H9 (cell line): ENCODE measurements at regions not wholly inside any gene's neighbourhood (a gene's known extent, or its start where the extent isn't known, plus 50 kb on each side); places are given as distances from the start of the nearest gene placed in this dataset.

ENCODE experiments used
- DNase-seq: peaks from one replicate; pipeline ENCODE4 v3.0.0-alpha.2; 2017
- H2AFZ ChIP-seq: one replicate; pipeline ENCODE4 v1.6.1; 2013; ENCODE audit warnings: mild to moderate bottlenecking, low read length, control low read depth, moderate library complexity
- H2AK5ac ChIP-seq: 2 replicates; pipeline ENCODE4 v1.6.1; 2013; ENCODE audit warnings: low read length, control low read depth, mixed read lengths; ENCODE audit not compliant: insufficient read length
- H2BK120ac ChIP-seq: one replicate; pipeline ENCODE4 v1.6.1; 2013; ENCODE audit warnings: low read depth, mild to moderate bottlenecking, low read length, control low read depth, inconsistent platforms; ENCODE audit not compliant: poor library complexity, severe bottlenecking
- H2BK12ac ChIP-seq: 2 replicates; pipeline ENCODE4 v1.6.1; 2013; ENCODE audit warnings: low read length, control low read depth, mixed read lengths, low read depth; ENCODE audit not compliant: insufficient read length
- H2BK15ac ChIP-seq: 2 replicates; pipeline ENCODE4 v1.6.1; 2013; ENCODE audit warnings: low read depth, low read length, control low read depth
- H2BK20ac ChIP-seq: one replicate; pipeline ENCODE4 v1.6.1; 2013; ENCODE audit warnings: low read depth, mild to moderate bottlenecking, low read length, control low read depth, inconsistent platforms; ENCODE audit not compliant: poor library complexity, severe bottlenecking
- H2BK5ac ChIP-seq: 2 replicates; pipeline ENCODE4 v1.6.1; 2013; ENCODE audit warnings: low read length, control low read depth, mixed read lengths; ENCODE audit not compliant: insufficient read length
- H3K14ac ChIP-seq: 2 replicates; pipeline ENCODE4 v1.6.1; 2013; ENCODE audit warnings: low read length, control low read depth; ENCODE audit not compliant: insufficient read depth
- H3K18ac ChIP-seq: 2 replicates; pipeline ENCODE4 v1.6.1; 2013; ENCODE audit warnings: low read depth, mild to moderate bottlenecking, mixed read lengths, low read length, control low read depth; ENCODE audit not compliant: insufficient read length
- H3K23ac ChIP-seq: 2 replicates; pipeline ENCODE4 v1.6.1; 2013; ENCODE audit warnings: low read length, control low read depth, mixed read lengths, low read depth; ENCODE audit not compliant: insufficient read length
- H3K23me2 ChIP-seq: 2 replicates; pipeline ENCODE4 v1.6.1; 2013; ENCODE audit warnings: low read depth, mild to moderate bottlenecking, mixed read lengths, low read length, control low read depth; ENCODE audit not compliant: insufficient read length, poor library complexity, severe bottlenecking
- H3K27ac ChIP-seq: 2 replicates; pipeline ENCODE4 v1.5.1; 2013; ENCODE audit warnings: low read length, control low read depth, mixed read lengths, low read depth; ENCODE audit not compliant: insufficient read length
- H3K27me3 ChIP-seq: 2 replicates; pipeline ENCODE4 v1.6.1; 2013; ENCODE audit warnings: low read length, control low read depth, inconsistent platforms; ENCODE audit not compliant: insufficient read depth
- H3K4ac ChIP-seq: 2 replicates; pipeline ENCODE4 v1.6.1; 2013; ENCODE audit warnings: low read depth, mild to moderate bottlenecking, control low read depth, inconsistent platforms, low read length, moderate library complexity
- H3K4me1 ChIP-seq: 2 replicates; pipeline ENCODE4 v1.6.1; 2013; ENCODE audit warnings: low read length, control low read depth, inconsistent platforms; ENCODE audit not compliant: insufficient read depth
- H3K4me2 ChIP-seq: 2 replicates; pipeline ENCODE4 v1.6.1; 2013; ENCODE audit warnings: low read length, control low read depth, mixed read lengths; ENCODE audit not compliant: insufficient read length, insufficient read depth
- H3K56ac ChIP-seq: 2 replicates; pipeline ENCODE4 v1.6.1; 2013; ENCODE audit warnings: low read depth, mild to moderate bottlenecking, mixed read lengths, low read length, control low read depth; ENCODE audit not compliant: insufficient read length
- H3K79me1 ChIP-seq: 2 replicates; pipeline ENCODE4 v1.6.1; 2013; ENCODE audit warnings: low read depth, mild to moderate bottlenecking, moderate library complexity, low read length, control low read depth, inconsistent platforms; ENCODE audit not compliant: insufficient read depth, poor library complexity, severe bottlenecking
- H3K79me2 ChIP-seq: 2 replicates; pipeline ENCODE4 v1.6.1; 2013; ENCODE audit warnings: low read length, control low read depth, inconsistent platforms; ENCODE audit not compliant: insufficient read depth
- H3K9ac ChIP-seq: 2 replicates; pipeline ENCODE4 v1.6.1; 2013; ENCODE audit warnings: low read length, control low read depth, mixed read lengths; ENCODE audit not compliant: insufficient read length; ENCODE audit errors: extremely low read depth
- H3K9me3 ChIP-seq: one replicate; pipeline ENCODE4 v1.6.1; 2013; ENCODE audit warnings: low read depth, low read length, inconsistent platforms; ENCODE audit not compliant: control insufficient read depth
- H3T11ph ChIP-seq: one replicate; pipeline ENCODE4 v1.6.1; 2013; ENCODE audit warnings: mild to moderate bottlenecking, low read length, control low read depth, inconsistent platforms
- H4K20me1 ChIP-seq: one replicate; pipeline ENCODE4 v1.6.1; 2013; ENCODE audit not compliant: control insufficient read depth, insufficient read length, insufficient read depth
- H4K5ac ChIP-seq: 2 replicates; pipeline ENCODE4 v1.6.1; 2013; ENCODE audit warnings: low read depth, mild to moderate bottlenecking, mixed read lengths, low read length, control low read depth; ENCODE audit not compliant: insufficient read length
- H4K8ac ChIP-seq: replicated peaks from 2 replicates; pipeline ENCODE4 v1.6.1; 2013; ENCODE audit warnings: low read length, control low read depth, mixed read lengths, low read depth; ENCODE audit not compliant: insufficient read length
- H4K91ac ChIP-seq: 2 replicates; pipeline ENCODE4 v1.6.1; 2013; ENCODE audit warnings: low read depth, mild to moderate bottlenecking, moderate library complexity, mixed read lengths, low read length, control low read depth; ENCODE audit not compliant: insufficient read length
- H3K27ac Mint-ChIP-seq, 3 experiments: 2 replicates in 2 of 3; 3 replicates in 1 of 3; pipeline ENCODE4 v1.8.0; 2020 to 2021; ENCODE audit warnings: mixed read lengths in 3 of 3, mild to moderate bottlenecking in 1 of 3, moderate library complexity in 1 of 3
- H3K27me3 Mint-ChIP-seq: 2 replicates; pipeline ENCODE4 v1.8.0; 2021; ENCODE audit warnings: low read depth, mild to moderate bottlenecking, moderate library complexity, mixed read lengths
- H3K36me3 Mint-ChIP-seq, 3 experiments: 2 replicates in 2 of 3; 3 replicates in 1 of 3; pipeline ENCODE4 v1.8.0; 2020 to 2021; ENCODE audit warnings: low read depth in 3 of 3, mixed read lengths in 3 of 3; ENCODE audit not compliant: insufficient read depth in 1 of 3
- H3K4me1 Mint-ChIP-seq, 2 experiments: 2 replicates each; pipeline ENCODE4 v1.8.0; 2020; ENCODE audit warnings: mixed read lengths in 2 of 2
- H3K4me3 Mint-ChIP-seq, 2 experiments: 2 replicates in 1 of 2; 3 replicates in 1 of 2; pipeline ENCODE4 v1.8.0; 2020 to 2021; ENCODE audit warnings: mild to moderate bottlenecking in 2 of 2, mixed read lengths in 2 of 2, moderate library complexity in 1 of 2
- H3K9me3 Mint-ChIP-seq, 2 experiments: 2 replicates in 1 of 2; 3 replicates in 1 of 2; pipeline ENCODE4 v1.8.0; 2020; ENCODE audit warnings: mild to moderate bottlenecking in 2 of 2, mixed read lengths in 2 of 2, moderate library complexity in 1 of 2
- CTCF ChIP-seq: fragments of 200-600 bp; sonication (generic); conservative IDR thresholded peaks from 3 replicates; pipeline ENCODE4 v1.8.0; 2021; ENCODE audit warnings: antibody characterized with exemption, mild to moderate bottlenecking
- WGBS: extraction: QIAGEN DNeasy Blood & Tissue Kit; methylation state at CpG from one replicate; pipeline ENCODE4 v1.1.7; 2013; ENCODE audit warnings: missing lambda C conversion rate, low lambda C conversion rate, mixed read lengths; ENCODE audit not compliant: insufficient read length; ENCODE audit errors: extremely low coverage; 5-methylcytosine and 5-hydroxymethylcytosine counted together

- Histone ChIP-seq H3K79me2 (no peaks in the 10 kb centered on the region), H2AK5ac (no peak overlapping the region), H3K79me1 (no peaks in the 10 kb centered on the region), H3K27me3 (no peaks in the 10 kb centered on the region), H3K4ac (no peak overlapping the region), H2BK5ac (no peak overlapping the region), H3K27ac (no peak overlapping the region), H3K23me2 (no peaks in the 10 kb centered on the region), H3K18ac (no peak overlapping the region), H2BK120ac (no peak overlapping the region), H2BK15ac (no peak overlapping the region), H4K5ac (no peak overlapping the region), H3K4me2 (no peak overlapping the region), H2BK12ac (no peak overlapping the region), H4K8ac (no peak overlapping the region), H2BK20ac (no peak overlapping the region), H3T11ph (no peak overlapping the region), H3K56ac (no peak overlapping the region), H3K9me3 (no peaks in the 10 kb centered on the region), H3K9ac (no peak overlapping the region), H4K91ac (no peak overlapping the region), H3K23ac (no peak overlapping the region), H2AFZ (no peak overlapping the region), H4K20me1 (no peaks in the 10 kb centered on the region), H3K4me1 (no peaks in the 10 kb centered on the region), H3K14ac (no peak overlapping the region)
- H3K27ac Mint-ChIP-seq, result no peak overlapping the region
- no peak for DNase-seq
- H3K9me3 Mint-ChIP-seq, result peaks cover 0 to 9% of the 10 kb centered on the region in 2 experiments; a peak in 4 of 5 replicates
- peaks cover 5 to 9% of the 10 kb centered on the region in 2 experiments; a peak in 3 of 4 replicates for H3K4me1 Mint-ChIP-seq
- peaks cover 0 to 15% (median 14%) of the 10 kb centered on the region in 3 experiments for H3K36me3 Mint-ChIP-seq
- no peak overlapping the region for H3K4me3 Mint-ChIP-seq
- peaks cover 2% of the 10 kb centered on the region; the same call in 1 of the 2 replicates for H3K27me3 Mint-ChIP-seq
- no peak for TF ChIP-seq CTCF
- WGBS, result no CpG with 5 or more reads among the region's 4 CpGs
Observed at GRCh38 chr21:16910435-16911165, 602.2 kb upstream of the CXADR start.
